Brain microvascular endothelial cell (primary cell): ENCODE measurements at regions not wholly inside any gene's neighbourhood (a gene's known extent, or its start where the extent isn't known, plus 50 kb on each side); places are given as distances from the start of the nearest gene placed in this dataset.

Experiments
- DNase-seq: peaks from one replicate; pipeline ENCODE4 v3.0.0-alpha.2; 2020
- H3K27ac ChIP-seq: fragments of 250-450 bp; sonication (Bioruptor Pico); 2 replicates; pipeline ENCODE4 v1.5.1; 2020; ENCODE audit warnings: mild to moderate bottlenecking, moderate library complexity
- H3K27me3 ChIP-seq: fragments of 250-450 bp; sonication (Bioruptor Pico); replicated peaks from 2 replicates; pipeline ENCODE4 v1.5.1; 2020; ENCODE audit warnings: mild to moderate bottlenecking
- H3K36me3 ChIP-seq: fragments of 250-450 bp; sonication (Bioruptor Pico); replicated peaks from 2 replicates; pipeline ENCODE4 v1.5.1; 2020; ENCODE audit warnings: mild to moderate bottlenecking
- H3K4me3 ChIP-seq: 2 replicates; pipeline ENCODE4 v1.5.1; 2011; ENCODE audit warnings: low read depth, mild to moderate bottlenecking, control low read depth, low read length, moderate library complexity
- CTCF ChIP-seq: IDR thresholded peaks from 2 replicates; pipeline ENCODE4 v1.5.1; 2011; ENCODE audit warnings: low read depth, mild to moderate bottlenecking, moderate library complexity, low read length, control low read depth, inconsistent platforms; ENCODE audit errors: missing control alignments
- in situ Hi-C: cut with HindIII; loops from 2 replicates; pipeline ENCODE4 v1.10.0; 2017; ENCODE audit warnings: low sequenced_read_pairs, low pct_ligation_motif_present

GRCh38 chr15:61410662-61411061 lies 181.6 kb upstream of the RORA start:
- DNase-seq: no peak
- Histone ChIP-seq H3K4me3 (no peak overlapping the region), H3K36me3 (no peaks in the 10 kb centered on the region), H3K27ac (no peak overlapping the region), H3K27me3 (no peaks in the 10 kb centered on the region)
- TF ChIP-seq CTCF: no peak
- in situ Hi-C loops: no loop called here

- H3K4me3 ChIP-seq: no peak overlapping the region
- TF ChIP-seq CTCF: no peak
- no peak overlapping the region for H3K27ac ChIP-seq
- in situ Hi-C loops: no loop called here
- no peaks in the 10 kb centered on the region for H3K27me3 ChIP-seq
- no peaks in the 10 kb centered on the region for H3K36me3 ChIP-seq
- DNase-seq: no peak
These were observed 175.5 kb upstream of the RORA start for GRCh38 chr15:61404567-61404966.

GRCh38 chr15:61403884-61404283 lies 174.8 kb upstream of the RORA start:
- no peak for TF ChIP-seq CTCF
- in situ Hi-C loops: no loop called here
- no peak overlapping the region for H3K4me3 ChIP-seq
- no peak for DNase-seq
- no peak overlapping the region for H3K27ac ChIP-seq
- no peaks in the 10 kb centered on the region for H3K36me3 ChIP-seq
- H3K27me3 ChIP-seq: no peaks in the 10 kb centered on the region

GRCh38 chr15:61401903-61402698 lies 173.0 kb upstream of the RORA start:
- H3K27ac ChIP-seq: no peak overlapping the region
- in situ Hi-C loops: no loop called here
- H3K27me3 ChIP-seq: no peaks in the 10 kb centered on the region
- no peak overlapping the region for H3K4me3 ChIP-seq
- DNase-seq: no peak
- no peak for TF ChIP-seq CTCF
- H3K36me3 ChIP-seq: no peaks in the 10 kb centered on the region

GRCh38 chr15:61398310-61398709 lies 169.2 kb upstream of the RORA start:
- H3K27me3 ChIP-seq: no peaks in the 10 kb centered on the region
- in situ Hi-C loops: no loop called here

More at GRCh38 chr15:61398310-61398709, 169.2 kb upstream of the RORA start:
- no peak for TF ChIP-seq CTCF
- no peaks in the 10 kb centered on the region for H3K36me3 ChIP-seq
- H3K27ac ChIP-seq: no peak overlapping the region
- DNase-seq: no peak
- H3K4me3 ChIP-seq: no peak overlapping the region
